ENCODE measurements at regions not wholly inside any gene's neighbourhood (a gene's known extent, or its start where the extent isn't known, plus 50 kb on each side); places are given as distances from the start of the nearest gene placed in this dataset.

DNA sequence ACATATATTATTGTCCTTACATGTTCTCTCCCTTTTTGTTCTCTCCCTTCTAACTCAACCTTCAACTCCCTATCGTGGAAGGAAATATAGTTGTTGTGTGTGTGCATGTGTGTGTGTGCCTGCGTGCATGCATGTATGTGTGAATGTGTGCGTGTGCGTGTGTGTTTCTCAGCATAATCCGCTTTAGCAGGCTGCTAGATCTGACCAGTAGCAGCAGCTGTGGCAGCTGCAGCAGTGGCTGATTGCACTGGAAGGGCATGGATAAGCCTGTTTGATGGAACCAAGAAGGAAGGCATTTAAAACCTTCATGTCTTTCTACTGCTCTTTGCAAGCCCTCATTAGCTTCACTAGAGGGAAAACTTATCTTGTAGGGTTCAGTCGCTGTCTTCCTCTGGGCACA is 65.6 kb upstream of the IRF2BP2 start:
- TF ChIP-seq CTCF (optimal IDR thresholded peaks at IDR 0.05 in 1 of 3, IDR thresholded peaks at IDR 0.05 in 1 of 3, conservative IDR thresholded peaks at IDR 0.05 in 1 of 3; ENCODE audit: extremely low read depth in 1 of 3, insufficient read depth in 2 of 3, low read length in 3 of 3) (no peak), EZH2 (IDR thresholded peaks at IDR 0.05; ENCODE audit: low read length) (no peak)
